CD14-positive monocyte (primary cell): ENCODE measurements at regions not wholly inside any gene's neighbourhood (a gene's known extent, or its start where the extent isn't known, plus 50 kb on each side); places are given as distances from the start of the nearest gene placed in this dataset.

ENCODE experiments used
- DNase-seq, 3 donors: peaks; one replicate each; pipeline ENCODE4 v3.0.0-alpha.2; 2011 to 2022
- H2AFZ ChIP-seq: 2 replicates; pipeline ENCODE4 v1.6.0; 2012; ENCODE audit warnings: mild to moderate bottlenecking, low read depth, low read length, inconsistent platforms; ENCODE audit not compliant: insufficient read depth, poor library complexity, severe bottlenecking
- H3K27ac ChIP-seq, 2 donors: 1 replicate in 1 of 2; 2 replicates in 1 of 2; pipeline ENCODE4 v1.5.1; 2012 to 2013; ENCODE audit warnings: low read length in 2 of 2, control low read depth in 1 of 2, inconsistent platforms in 1 of 2, low read depth in 1 of 2, mild to moderate bottlenecking in 1 of 2
- H3K27me3 ChIP-seq, 2 donors: one replicate each; pipeline versions ENCODE4 v1.6.0 to v1.6.1; 2011 to 2013; ENCODE audit warnings: low read length in 2 of 2; ENCODE audit not compliant: control insufficient read depth in 2 of 2, insufficient read depth in 2 of 2
- H3K36me3 ChIP-seq, 2 donors: replicated peaks in 1 of 2; 1 replicate in 1 of 2; 2 replicates in 1 of 2; pipeline versions ENCODE4 v1.5.1 to v1.6.1; 2012 to 2013; ENCODE audit warnings: low read length in 2 of 2, control low read depth in 1 of 2, inconsistent platforms in 1 of 2, mild to moderate bottlenecking in 1 of 2; ENCODE audit not compliant: insufficient read depth in 2 of 2, control insufficient read depth in 1 of 2
- H3K4me1 ChIP-seq, 2 donors: 1 replicate in 1 of 2; 2 replicates in 1 of 2; pipeline versions ENCODE4 v1.5.1 to v1.6.1; 2012 to 2013; ENCODE audit warnings: low read length in 2 of 2, control low read depth in 1 of 2, inconsistent platforms in 1 of 2, mild to moderate bottlenecking in 1 of 2, moderate library complexity in 1 of 2; ENCODE audit not compliant: insufficient read depth in 2 of 2, control insufficient read depth in 1 of 2
- H3K4me2 ChIP-seq: replicated peaks from 2 replicates; pipeline ENCODE3; 2012; ENCODE audit warnings: low read length, moderate library complexity, mild to moderate bottlenecking; ENCODE audit not compliant: poor library complexity, severe bottlenecking; ENCODE audit errors: extremely low read depth
- H3K4me3 ChIP-seq, 3 experiments: fragments of 200-600 bp in 1 of 3; sonication (generic) in 1 of 3; replicated peaks in 1 of 3; 1 replicate in 2 of 3; 2 replicates in 1 of 3; pipeline ENCODE4 v1.5.1; 2011 to 2013; ENCODE audit warnings: low read length in 3 of 3, mild to moderate bottlenecking in 3 of 3, control low read depth in 2 of 3, low read depth in 2 of 3, inconsistent platforms in 1 of 3, moderate library complexity in 1 of 3
- H3K79me2 ChIP-seq: 2 replicates; pipeline ENCODE4 v1.6.0; 2012; ENCODE audit warnings: mild to moderate bottlenecking, control low read depth, inconsistent platforms, low read length, moderate library complexity; ENCODE audit not compliant: insufficient read depth
- H3K9ac ChIP-seq: 2 replicates; pipeline ENCODE4 v1.6.0; 2017; ENCODE audit warnings: low read length, mild to moderate bottlenecking; ENCODE audit not compliant: insufficient read depth, poor library complexity, severe bottlenecking
- H3K9me3 ChIP-seq, 2 donors: replicated peaks in 1 of 2; 1 replicate in 1 of 2; 2 replicates in 1 of 2; pipeline versions ENCODE4 v1.5.1 to v1.6.1; 2012 to 2013; ENCODE audit warnings: low read length in 2 of 2, control low read depth in 1 of 2; ENCODE audit not compliant: control insufficient read depth in 1 of 2, insufficient read depth in 1 of 2
- H4K20me1 ChIP-seq: 2 replicates; pipeline ENCODE4 v1.6.0; 2012; ENCODE audit warnings: mild to moderate bottlenecking, low read length, control low read depth, moderate library complexity; ENCODE audit not compliant: insufficient read depth
- H3K27ac Mint-ChIP-seq, 7 donors: one replicate each; pipeline ENCODE4 v1.8.0; 2020; ENCODE audit warnings: mild to moderate bottlenecking in 7 of 7, mixed read lengths in 7 of 7, moderate library complexity in 6 of 7, inconsistent platforms in 2 of 7
- H3K27me3 Mint-ChIP-seq, 3 donors: one replicate each; pipeline ENCODE4 v1.8.0; 2021 to 2022; ENCODE audit warnings: low read depth in 3 of 3, mild to moderate bottlenecking in 3 of 3, mixed read lengths in 3 of 3, moderate library complexity in 3 of 3, inconsistent platforms in 1 of 3
- H3K36me3 Mint-ChIP-seq, 2 donors: one replicate each; pipeline ENCODE4 v1.8.0; 2020; ENCODE audit warnings: mixed read lengths in 2 of 2, inconsistent platforms in 1 of 2, mild to moderate bottlenecking in 1 of 2
- H3K4me1 Mint-ChIP-seq: one replicate; pipeline ENCODE4 v1.8.0; 2020; ENCODE audit warnings: mild to moderate bottlenecking, mixed read lengths
- H3K4me3 Mint-ChIP-seq, 2 donors: one replicate each; pipeline ENCODE4 v1.8.0; 2020; ENCODE audit warnings: mild to moderate bottlenecking in 2 of 2, mixed read lengths in 2 of 2, moderate library complexity in 1 of 2
- H3K9me3 Mint-ChIP-seq, 7 donors: one replicate each; pipeline ENCODE4 v1.8.0; 2020 to 2022; ENCODE audit warnings: mixed read lengths in 7 of 7, mild to moderate bottlenecking in 6 of 7, moderate library complexity in 6 of 7, inconsistent platforms in 2 of 7
- CTCF ChIP-seq: fragments of 200-600 bp; IDR thresholded peaks from one replicate; pipeline ENCODE4 v1.8.0; 2022; ENCODE audit warnings: antibody characterized with exemption, mild to moderate bottlenecking
- WGBS: methylation state at CpG from one replicate; pipeline ENCODE4 v1.1.5; 2013; ENCODE audit warnings: missing lambda C conversion rate; ENCODE audit not compliant: insufficient coverage; 5-methylcytosine and 5-hydroxymethylcytosine counted together
- intact Hi-C, 2 donors: fragments of 100-400 bp; cut with micrococcal nuclease; formaldehyde crosslinking; loops; one replicate each; pipeline versions ENCODE4 v1.15.0 to v1.15.1; 2023

- no peaks in the 10 kb centered on the region for H3K36me3 Mint-ChIP-seq
- no peaks in the 10 kb centered on the region for H3K9me3 ChIP-seq
- no peaks in the 10 kb centered on the region for H3K36me3 ChIP-seq
- no peaks in the 10 kb centered on the region for H3K27me3 ChIP-seq
- no peak overlapping the region for H2AFZ ChIP-seq
- peaks cover 2 to 6% (median 3%) of the 10 kb centered on the region in 3 donors for H3K27me3 Mint-ChIP-seq
- 75% methylated on average over 2 of the region's 3 CpGs for whole genome bisulfite sequencing
- H4K20me1 ChIP-seq, result no peaks in the 10 kb centered on the region
- DNase-seq, result no peak
- intact Hi-C loops, result no loop called here
- no peaks in the 10 kb centered on the region for H3K79me2 ChIP-seq
- H3K27ac ChIP-seq, result no peak overlapping the region
- no peak overlapping the region for H3K4me3 Mint-ChIP-seq
- no peak overlapping the region for H3K27ac Mint-ChIP-seq
- TF ChIP-seq CTCF, result no peak
- H3K4me3 ChIP-seq, result no peak overlapping the region
- H3K9me3 Mint-ChIP-seq, result peaks cover 0 to 3% (median 0%) of the 10 kb centered on the region in 7 donors
- H3K4me1 Mint-ChIP-seq, result no peaks in the 10 kb centered on the region
- no peak overlapping the region for H3K9ac ChIP-seq
- no peak overlapping the region for H3K4me2 ChIP-seq
- no peaks in the 10 kb centered on the region for H3K4me1 ChIP-seq
Observed at GRCh38 chr15:91624353-91624968, 229.0 kb upstream of the SLCO3A1 start.

- Histone ChIP-seq H3K27me3 (no peaks in the 10 kb centered on the region), H3K4me1 (no peaks in the 10 kb centered on the region), H3K4me3 (no peak overlapping the region), H2AFZ (no peak overlapping the region), H3K4me2 (no peak overlapping the region), H3K9ac (no peak overlapping the region), H3K36me3 (no peaks in the 10 kb centered on the region), H4K20me1 (no peaks in the 10 kb centered on the region), H3K9me3 (no peaks in the 10 kb centered on the region), H3K27ac (no peak overlapping the region), H3K79me2 (no peaks in the 10 kb centered on the region)
- Mint-ChIP-seq H3K4me1 (no peaks in the 10 kb centered on the region), H3K27me3 (peaks cover 2 to 3% (median 3%) of the 10 kb centered on the region in 3 donors), H3K9me3 (peaks cover 0 to 3% (median 0%) of the 10 kb centered on the region in 7 donors), H3K4me3 (no peak overlapping the region), H3K36me3 (no peaks in the 10 kb centered on the region), H3K27ac (no peak overlapping the region)
- no peak for DNase-seq
- no peak for TF ChIP-seq CTCF
- intact Hi-C loops, result no loop called here
- 89% methylated on average over 4 of the region's 6 CpGs for WGBS
Observed at GRCh38 chr15:91625506-91625905, 228.0 kb upstream of the SLCO3A1 start.
